DMS53 (cell line): ENCODE measurements at regions not wholly inside any gene's neighbourhood (a gene's known extent, or its start where the extent isn't known, plus 50 kb on each side); places are given as distances from the start of the nearest gene placed in this dataset.

Experiments
- DNase-seq: peaks from one replicate; lab custom pipeline; 2025; lab: John Stamatoyannopoulos, UW

DNA sequence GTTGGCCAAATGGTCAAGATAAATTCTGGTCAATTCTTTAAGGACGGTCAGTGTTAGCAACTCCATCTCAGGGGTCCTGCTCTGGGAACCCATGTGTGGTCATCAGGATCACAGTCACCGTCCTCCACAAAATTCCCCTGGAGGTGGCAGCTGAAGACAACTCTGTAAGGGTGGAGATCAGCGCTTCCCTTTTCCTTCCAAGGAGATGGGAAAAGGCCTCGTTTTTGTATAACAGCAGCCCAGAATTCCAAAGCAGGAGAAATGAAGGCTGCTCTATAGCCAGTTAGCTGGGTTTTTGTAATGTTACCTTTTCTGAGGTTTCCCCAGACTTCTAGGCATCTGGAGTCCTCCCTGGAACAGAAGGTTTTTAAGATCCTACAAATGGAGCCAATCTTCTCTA lies 334.8 kb downstream of the MYCN start:
- no peak for DNase-seq

GRCh38 chr2:16273111-16273510 lies 332.8 kb downstream of the MYCN start:
- no peak for DNase-seq

- no peak for DNase-seq
These were observed 331.9 kb downstream of the MYCN start for GRCh38 chr2:16272038-16272788.

GRCh38 chr2:16271231-16271896 lies 331.0 kb downstream of the MYCN start:
- DNase-seq = no peak

DNA sequence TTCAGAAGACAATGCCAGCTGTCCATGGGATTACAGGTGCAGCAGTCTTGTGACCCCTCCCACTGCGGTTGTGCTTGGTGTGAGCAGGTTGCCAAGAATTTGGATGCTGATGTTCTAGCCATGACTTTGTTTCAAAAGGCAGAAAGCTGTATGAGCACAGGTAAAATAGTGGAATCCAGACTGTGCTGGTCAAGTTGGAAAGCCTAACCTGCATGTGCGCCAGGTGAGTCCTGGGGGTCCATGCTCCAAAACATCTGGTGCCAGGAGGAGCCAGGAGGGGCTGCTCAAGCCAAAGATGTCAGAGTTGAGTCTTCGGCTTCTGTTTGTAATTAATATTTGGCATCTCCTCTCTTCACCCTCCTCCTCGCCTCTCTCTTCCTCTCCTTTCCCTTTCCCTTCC lies 330.1 kb downstream of the MYCN start:
- DNase-seq = no peak

- no peak for DNase-seq
These were observed 328.1 kb downstream of the MYCN start for GRCh38 chr2:16268301-16269000.

DNA sequence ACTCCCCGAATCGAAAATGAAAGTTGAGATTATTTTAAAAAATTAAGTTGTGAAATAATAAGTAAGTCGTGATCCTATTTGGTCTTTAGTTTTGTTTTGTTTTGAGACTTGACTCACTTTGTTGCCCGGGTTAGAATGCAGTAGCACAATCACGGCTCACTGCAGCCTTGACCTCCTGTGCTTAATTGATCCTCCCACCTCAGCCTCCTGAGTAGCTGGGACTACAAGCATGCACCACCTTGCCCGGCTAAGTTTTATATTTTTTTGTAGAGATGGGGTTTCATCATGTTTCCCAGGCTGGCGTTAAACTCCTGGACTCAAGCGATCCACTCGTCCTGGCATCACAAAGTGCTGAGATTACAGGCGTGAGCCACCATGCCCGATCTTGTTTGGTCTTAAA lies 326.2 kb downstream of the MYCN start:
- DNase-seq = no peak

- DNase-seq = no peak
These were observed 324.7 kb downstream of the MYCN start for GRCh38 chr2:16264931-16265540.

GRCh38 chr2:16264491-16264890 lies 324.1 kb downstream of the MYCN start:
- no peak for DNase-seq

DNA sequence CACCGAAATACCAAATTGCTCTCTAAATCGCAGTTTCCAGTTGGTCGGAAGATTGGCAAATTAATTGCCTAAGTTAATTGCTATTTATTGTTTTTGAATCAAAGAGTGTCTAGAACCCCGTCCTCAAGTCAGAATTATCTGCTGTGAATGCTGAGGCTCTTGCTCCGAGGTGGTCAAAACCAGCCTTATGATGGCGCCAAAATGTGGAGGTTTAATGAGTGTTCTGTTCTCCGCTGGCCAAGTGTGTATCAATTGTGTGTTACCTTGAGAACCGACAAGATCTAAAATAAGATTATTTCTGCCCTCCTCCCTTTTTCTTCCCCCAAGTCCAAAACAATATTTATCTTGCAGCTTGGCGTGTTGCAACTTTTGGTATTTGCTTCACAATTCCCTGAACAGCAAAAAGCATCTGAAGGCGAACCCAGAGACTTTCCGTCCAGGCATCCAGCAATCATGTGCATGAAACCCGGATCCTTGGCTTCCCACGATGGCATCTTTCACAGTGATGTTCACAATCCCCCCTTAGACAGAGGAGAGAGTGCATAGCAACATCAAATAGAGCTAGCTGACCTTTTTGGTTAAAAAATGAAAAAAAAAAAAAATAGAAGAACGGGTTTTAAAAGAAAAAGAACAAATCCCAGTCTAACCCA lies 323.0 kb downstream of the MYCN start:
- no peak for DNase-seq

GRCh38 chr2:16262526-16263178 lies 322.3 kb downstream of the MYCN start:
- DNase-seq = no peak

- no peak for DNase-seq
These were observed 321.4 kb downstream of the MYCN start for GRCh38 chr2:16261791-16262190.

DNA sequence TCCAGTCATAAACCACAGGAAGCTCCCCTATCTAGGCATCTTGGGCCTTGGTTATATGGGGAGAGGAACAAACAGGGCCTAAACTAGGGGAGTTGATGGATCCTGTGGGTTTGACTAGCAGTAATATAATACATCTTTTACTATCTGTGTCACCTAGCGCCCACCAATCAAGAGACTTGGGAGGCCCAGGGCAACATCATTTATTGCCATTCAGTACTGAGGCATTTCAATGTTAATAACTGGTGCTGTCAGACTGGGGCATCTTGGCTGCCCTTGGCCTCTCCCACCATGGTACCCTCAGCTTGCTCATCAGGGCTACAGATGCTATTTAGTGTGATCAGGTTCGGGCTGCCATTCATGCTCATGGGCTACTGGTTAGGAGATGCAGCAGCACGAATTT lies 320.7 kb downstream of the MYCN start:
- no peak for DNase-seq

- peak; percentile 18 for DNase-seq
These were observed 319.9 kb downstream of the MYCN start for GRCh38 chr2:16260041-16260830.

GRCh38 chr2:16259010-16259409 lies 318.7 kb downstream of the MYCN start:
- DNase-seq = peak; percentile 67

- DNase-seq = peak; percentile 42
These were observed 318.0 kb downstream of the MYCN start for GRCh38 chr2:16258350-16258749.

- no peak for DNase-seq
These were observed 317.1 kb downstream of the MYCN start for GRCh38 chr2:16257322-16258028.

DNA sequence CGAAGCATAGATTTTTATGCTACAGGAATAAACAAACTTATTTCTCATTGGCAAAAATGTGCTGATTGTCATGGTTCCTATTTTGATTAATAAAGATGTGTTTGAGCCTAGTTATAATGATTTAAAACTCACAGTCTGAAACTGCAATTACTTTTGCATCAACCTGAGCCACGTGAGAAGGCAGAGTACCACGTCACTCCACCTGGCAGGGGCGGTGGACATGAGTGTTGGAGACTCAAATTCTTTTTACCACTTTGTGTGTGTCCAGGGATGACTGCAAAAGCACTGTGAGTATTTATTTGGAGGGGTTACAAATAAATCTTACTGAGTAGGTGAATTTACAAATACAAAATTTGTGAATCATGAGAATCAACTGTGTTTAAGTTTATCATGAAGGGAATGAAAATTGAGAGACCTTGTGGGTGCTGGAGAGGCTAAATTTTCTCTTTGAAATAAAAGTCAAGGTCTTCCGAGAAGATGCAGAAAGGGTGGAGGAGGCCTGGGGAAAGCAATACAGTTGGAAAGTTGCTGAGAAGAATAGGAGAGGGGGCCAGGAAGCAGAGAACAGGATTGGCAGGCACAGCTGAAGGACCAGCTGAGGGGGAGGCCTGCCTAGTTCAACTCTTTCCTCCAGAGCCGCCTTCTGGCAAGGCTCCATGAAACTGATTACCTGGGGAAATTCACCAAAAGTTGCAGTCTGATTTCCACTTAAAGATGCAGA lies 316.4 kb downstream of the MYCN start:
- peak; percentile 8 for DNase-seq

DNA sequence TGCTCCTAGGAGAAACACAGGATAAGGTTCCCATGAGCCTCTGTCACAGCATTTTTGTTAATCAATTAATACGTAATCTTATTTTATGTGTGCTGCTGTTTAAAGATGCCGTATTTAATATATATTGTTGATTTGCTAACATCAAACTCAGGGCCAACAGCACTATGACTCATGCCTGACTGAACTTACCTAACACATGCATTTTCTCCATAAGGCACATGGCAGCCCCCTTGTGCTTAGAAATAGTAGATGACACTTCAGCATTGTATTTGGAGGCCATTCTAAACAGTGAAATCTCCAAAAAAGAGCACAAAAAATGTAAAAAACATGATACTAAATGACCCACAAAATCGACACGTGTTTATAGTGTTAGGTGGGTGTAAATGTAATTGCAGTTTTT lies 314.8 kb downstream of the MYCN start:
- no peak for DNase-seq
